A673 (cell line): ENCODE measurements at regions not wholly inside any gene's neighbourhood (a gene's known extent, or its start where the extent isn't known, plus 50 kb on each side); places are given as distances from the start of the nearest gene placed in this dataset.

Experiments
- BruUV-seq: library from RNA; stranded (reverse); fragments of 400-500 nt; replicated peaks from 2 replicates; lab custom pipeline; 2021; lab: Mats Ljungman, UMichigan
- CTCF ChIA-PET: fragments of 300-600 bp; sonication (Branson Sonifier 250); formaldehyde crosslinking; loops from one replicate; lab custom pipeline; 2022; ENCODE audit warnings: antibody characterized with exemption; lab: Charles Lee
- POLR2A ChIA-PET: fragments of 300-600 bp; sonication (Branson Sonifier 250); formaldehyde crosslinking; loops from one replicate; lab custom pipeline; 2022; ENCODE audit warnings: antibody characterized with exemption; ENCODE audit not compliant: low non-redundant PET; lab: Charles Lee
- DNase-seq: peaks from one replicate; pipeline ENCODE4 v3.0.0-alpha.2; 2015; ENCODE audit warnings: low spot score
- H3K27ac ChIP-seq: fragments of 200-600 bp; sonication (generic); 2 replicates; pipeline ENCODE4 v1.5.1; 2016; ENCODE audit warnings: mixed run types, low read depth, mild to moderate bottlenecking, mixed read lengths, antibody characterized with exemption, low read length; ENCODE audit not compliant: poor library complexity, severe bottlenecking
- H3K27me3 ChIP-seq: fragments of 200-600 bp; sonication (generic); replicated peaks from 2 replicates; pipeline ENCODE4 v1.6.1; 2017; ENCODE audit warnings: mixed run types, low read depth, mild to moderate bottlenecking, mixed read lengths, antibody characterized with exemption, low read length; ENCODE audit not compliant: insufficient read depth, poor library complexity
- H3K36me3 ChIP-seq: fragments of 200-600 bp; sonication (generic); 2 replicates; pipeline ENCODE4 v1.6.1; 2016; ENCODE audit warnings: mixed run types, mild to moderate bottlenecking, mixed read lengths, antibody characterized with exemption, low read length; ENCODE audit not compliant: insufficient read depth, poor library complexity, severe bottlenecking
- H3K4me1 ChIP-seq: fragments of 200-600 bp; sonication (generic); 2 replicates; pipeline ENCODE4 v1.6.1; 2017; ENCODE audit warnings: mixed run types, mild to moderate bottlenecking, mixed read lengths, antibody characterized with exemption, low read length; ENCODE audit not compliant: insufficient read depth, poor library complexity, severe bottlenecking
- H3K4me3 ChIP-seq: fragments of 200-600 bp; sonication (generic); 2 replicates; pipeline ENCODE4 v1.5.1; 2016; ENCODE audit warnings: low read depth, mixed run types, mild to moderate bottlenecking, mixed read lengths, low read length; ENCODE audit not compliant: poor library complexity, severe bottlenecking
- H3K9me3 ChIP-seq: fragments of 200-600 bp; sonication (generic); 2 replicates; pipeline ENCODE4 v1.6.1; 2016; ENCODE audit warnings: mixed run types, low read depth, mild to moderate bottlenecking, mixed read lengths, antibody characterized with exemption, low read length; ENCODE audit not compliant: poor library complexity, severe bottlenecking
- CTCF ChIP-seq: fragments of 300-800, 200-600 bp; sonication (generic); conservative IDR thresholded peaks from 2 replicates; pipeline ENCODE4 v1.5.1; 2017; ENCODE audit warnings: low read depth, mild to moderate bottlenecking, antibody characterized with exemption, low read length, moderate library complexity, mixed read lengths
- EZH2 ChIP-seq: fragments of 200-600 bp; sonication (generic); IDR thresholded peaks from 2 replicates; pipeline ENCODE4 v1.6.1; 2017; ENCODE audit warnings: borderline replicate concordance, low read depth, mild to moderate bottlenecking, mixed read lengths, antibody characterized with exemption, low read length; ENCODE audit not compliant: poor library complexity, severe bottlenecking
- intact Hi-C: fragments of 100-400 bp; cut with micrococcal nuclease; formaldehyde crosslinking; loops from one replicate; pipeline ENCODE4 v1.10.0; 2022; ENCODE audit not compliant: unreplicated experiment

GRCh38 chr4:137749466-137749865, 217.2 kb upstream of the PCDH18 start:
- no TSS peak for BruUV-seq
- TF ChIP-seq CTCF = no peak
- no peak for TF ChIP-seq EZH2
- no peak for DNase-seq
- H3K27me3 ChIP-seq = no peaks in the 10 kb centered on the region
- CTCF ChIA-PET = no interaction called here
- no peaks in the 10 kb centered on the region for H3K36me3 ChIP-seq
- H3K4me3 ChIP-seq = no peak overlapping the region
- intact Hi-C loops = no loop called here
- POLR2A ChIA-PET = no interaction called here
- no peaks in the 10 kb centered on the region for H3K4me1 ChIP-seq
- H3K9me3 ChIP-seq = no peaks in the 10 kb centered on the region
- no peak overlapping the region for H3K27ac ChIP-seq

GRCh38 chr4:137748616-137749015, 216.3 kb upstream of the PCDH18 start:
- intact Hi-C loops = no loop called here
- DNase-seq = no peak
- no peak for TF ChIP-seq EZH2
- TF ChIP-seq CTCF = no peak
- H3K27me3 ChIP-seq = no peaks in the 10 kb centered on the region
- H3K4me3 ChIP-seq = no peak overlapping the region
- POLR2A ChIA-PET = no interaction called here
- BruUV-seq = no TSS peak
- CTCF ChIA-PET = no interaction called here
- no peak overlapping the region for H3K27ac ChIP-seq
- no peaks in the 10 kb centered on the region for H3K9me3 ChIP-seq
- H3K36me3 ChIP-seq = no peaks in the 10 kb centered on the region
- H3K4me1 ChIP-seq = no peaks in the 10 kb centered on the region

- BruUV-seq = no TSS peak
- Histone ChIP-seq H3K27ac (no peak overlapping the region), H3K9me3 (no peaks in the 10 kb centered on the region), H3K4me1 (no peaks in the 10 kb centered on the region), H3K4me3 (no peak overlapping the region), H3K36me3 (no peaks in the 10 kb centered on the region), H3K27me3 (no peaks in the 10 kb centered on the region)
- TF ChIP-seq EZH2 (no peak), CTCF (no peak)
- CTCF ChIA-PET = no interaction called here
- no peak for DNase-seq
- intact Hi-C loops = no loop called here
- POLR2A ChIA-PET = no interaction called here
Measured at GRCh38 chr4:137740141-137740540, 207.8 kb upstream of the PCDH18 start.
